ENCODE measurements at regions not wholly inside any gene's neighbourhood (a gene's known extent, or its start where the extent isn't known, plus 50 kb on each side); places are given as distances from the start of the nearest gene placed in this dataset.

DNA sequence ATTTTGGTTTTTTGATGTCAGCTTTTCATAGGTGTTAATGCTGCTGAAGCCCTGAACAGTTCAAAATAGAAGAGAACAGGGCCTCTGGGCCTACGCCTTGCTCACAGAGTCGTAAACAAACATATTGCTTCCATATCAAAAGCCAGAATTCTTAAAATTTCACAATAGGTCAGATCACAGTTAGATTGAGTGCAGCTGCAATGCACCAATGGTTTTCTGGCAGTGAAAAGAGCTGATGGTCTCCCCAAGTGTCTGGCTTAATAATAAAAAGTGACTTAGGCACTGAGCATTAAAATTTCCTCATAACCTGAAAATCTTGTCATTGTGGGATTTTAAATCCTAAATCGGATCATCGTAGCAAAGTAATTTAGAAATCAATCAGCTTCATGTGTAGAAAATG lies 493.0 kb downstream of the CAAP1 start:
- H3K4me3 ChIP-seq (ENCODE audit: low read depth, low read length), result no peak overlapping the region
- DNase-seq (ENCODE audit: low read depth), result no peak
- TF ChIP-seq, protein P1, sequence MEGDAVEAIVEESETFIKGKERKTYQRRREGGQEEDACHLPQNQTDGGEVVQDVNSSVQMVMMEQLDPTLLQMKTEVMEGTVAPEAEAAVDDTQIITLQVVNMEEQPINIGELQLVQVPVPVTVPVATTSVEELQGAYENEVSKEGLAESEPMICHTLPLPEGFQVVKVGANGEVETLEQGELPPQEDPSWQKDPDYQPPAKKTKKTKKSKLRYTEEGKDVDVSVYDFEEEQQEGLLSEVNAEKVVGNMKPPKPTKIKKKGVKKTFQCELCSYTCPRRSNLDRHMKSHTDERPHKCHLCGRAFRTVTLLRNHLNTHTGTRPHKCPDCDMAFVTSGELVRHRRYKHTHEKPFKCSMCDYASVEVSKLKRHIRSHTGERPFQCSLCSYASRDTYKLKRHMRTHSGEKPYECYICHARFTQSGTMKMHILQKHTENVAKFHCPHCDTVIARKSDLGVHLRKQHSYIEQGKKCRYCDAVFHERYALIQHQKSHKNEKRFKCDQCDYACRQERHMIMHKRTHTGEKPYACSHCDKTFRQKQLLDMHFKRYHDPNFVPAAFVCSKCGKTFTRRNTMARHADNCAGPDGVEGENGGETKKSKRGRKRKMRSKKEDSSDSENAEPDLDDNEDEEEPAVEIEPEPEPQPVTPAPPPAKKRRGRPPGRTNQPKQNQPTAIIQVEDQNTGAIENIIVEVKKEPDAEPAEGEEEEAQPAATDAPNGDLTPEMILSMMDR (IDR thresholded peaks at IDR 0.05; ENCODE audit: insufficient read depth, low read depth, low read length, missing control alignments), result no peak

DNA sequence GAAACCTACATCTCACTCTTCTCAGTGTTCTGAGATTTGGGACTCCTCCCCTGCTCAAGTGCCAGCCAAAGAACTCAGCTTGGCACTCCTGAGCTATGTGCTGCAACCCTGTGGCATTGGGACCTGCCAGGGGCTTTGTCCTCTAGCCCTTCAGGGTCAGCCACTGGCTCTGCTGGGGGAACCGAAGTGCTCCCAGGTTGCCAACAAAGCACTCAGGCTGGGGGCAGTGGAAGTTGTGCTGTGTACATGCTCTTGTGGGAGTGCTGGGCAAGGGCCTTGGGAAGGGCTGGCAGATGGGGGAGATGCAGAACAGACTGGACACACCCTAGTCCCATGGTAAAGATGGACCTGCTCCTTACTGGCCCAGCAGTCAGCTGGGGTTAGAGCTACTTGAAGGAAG lies 498.6 kb downstream of the CAAP1 start:
- no peak for DNase-seq (ENCODE audit: low read depth)
- no peak overlapping the region for H3K4me3 ChIP-seq (ENCODE audit: low read depth, low read length)
- TF ChIP-seq, protein P1 (IDR thresholded peaks at IDR 0.05; ENCODE audit: insufficient read depth, low read depth, low read length, missing control alignments), result no peak

DNA sequence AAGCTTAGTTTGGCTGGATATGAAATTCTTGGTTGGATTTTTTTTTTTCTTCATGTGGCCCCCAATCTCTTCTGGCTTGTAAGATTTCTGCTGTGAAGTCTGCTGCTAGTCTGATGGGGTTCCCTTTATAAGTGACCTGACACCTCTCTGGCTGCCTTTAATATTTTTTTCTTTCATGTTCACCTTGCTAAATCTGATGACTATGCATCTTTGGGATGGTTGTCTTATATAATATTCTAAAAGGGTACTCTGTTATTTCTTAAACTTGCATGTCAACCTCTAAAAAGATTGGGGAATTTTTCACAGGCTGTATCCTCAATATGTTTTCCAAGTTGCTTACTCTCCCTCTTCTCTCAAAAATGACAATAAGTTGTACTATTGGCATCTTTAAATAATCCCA lies 500.0 kb downstream of the CAAP1 start:
- no peak for DNase-seq (ENCODE audit: low read depth)
- TF ChIP-seq, protein P1 (IDR thresholded peaks at IDR 0.05; ENCODE audit: insufficient read depth, low read depth, low read length, missing control alignments), result no peak
- no peak overlapping the region for H3K4me3 ChIP-seq (ENCODE audit: low read depth, low read length)

DNA sequence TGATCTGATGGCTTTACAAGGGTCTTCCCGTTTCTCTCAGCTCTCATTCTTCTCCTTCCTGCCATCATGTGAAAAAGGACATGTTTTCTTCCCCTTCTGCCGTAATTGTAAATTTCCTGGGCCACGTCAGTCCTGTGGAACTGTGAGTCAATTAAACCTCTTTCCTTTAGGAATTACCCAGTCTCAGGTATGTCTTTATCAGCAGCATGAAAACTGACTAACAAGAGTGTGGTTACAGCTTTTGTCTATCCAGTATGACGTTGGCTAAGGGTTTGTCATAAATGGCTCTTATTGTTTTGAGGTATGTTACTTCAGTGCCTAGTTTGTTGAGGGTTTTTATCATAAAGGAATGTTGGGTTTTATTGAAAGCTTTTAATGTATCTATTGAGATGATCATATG lies 501.6 kb downstream of the CAAP1 start:
- no peak for DNase-seq (ENCODE audit: low read depth)
- TF ChIP-seq, protein P1 (IDR thresholded peaks at IDR 0.05; ENCODE audit: insufficient read depth, low read depth, low read length, missing control alignments), result no peak
- H3K4me3 ChIP-seq (ENCODE audit: low read depth, low read length), result no peak overlapping the region

DNA sequence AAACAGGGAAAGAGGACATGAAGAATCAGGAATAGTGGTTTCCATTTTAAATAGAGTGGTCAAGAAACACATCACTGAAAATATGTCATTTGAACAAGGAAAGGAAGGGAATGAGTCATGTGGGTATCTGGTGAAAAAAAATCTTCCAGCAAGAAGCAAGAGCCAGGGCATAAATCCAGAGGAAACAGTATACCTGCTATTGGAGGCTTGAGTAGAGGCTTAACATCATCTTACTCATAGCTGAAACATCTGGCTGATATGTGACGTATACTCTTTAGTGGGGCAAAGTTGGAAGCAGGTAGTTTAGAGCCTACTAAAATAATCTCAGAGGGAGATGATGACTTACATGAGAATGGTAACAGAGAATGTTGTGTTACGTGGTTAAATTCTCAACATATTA lies 517.2 kb downstream of the CAAP1 start:
- DNase-seq (ENCODE audit: low read depth), result no peak
- no peak overlapping the region for H3K4me3 ChIP-seq (ENCODE audit: low read depth, low read length)
- TF ChIP-seq, protein P1 (IDR thresholded peaks at IDR 0.05; ENCODE audit: insufficient read depth, low read depth, low read length, missing control alignments), result no peak

DNA sequence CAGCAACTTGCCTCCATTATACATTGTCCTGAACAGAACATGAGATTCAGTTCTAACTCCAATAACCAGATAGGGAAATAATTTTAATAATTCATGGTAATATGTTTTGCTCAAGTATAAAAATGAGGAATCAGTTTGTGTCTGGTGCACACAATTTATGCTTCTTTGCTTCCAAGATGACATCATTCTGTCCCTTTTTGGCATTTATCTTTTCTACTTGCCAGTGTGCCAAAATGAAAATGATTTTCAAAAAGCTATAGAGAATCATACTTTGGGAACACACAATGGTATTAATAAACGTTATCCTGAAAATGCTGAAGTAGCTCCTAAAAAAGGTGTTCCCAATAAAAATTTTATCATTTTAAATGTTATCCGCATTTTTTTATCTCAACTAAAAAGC lies 519.0 kb downstream of the CAAP1 start:
- H3K4me3 ChIP-seq (ENCODE audit: low read depth, low read length), result no peak overlapping the region
- no peak for DNase-seq (ENCODE audit: low read depth)
- TF ChIP-seq, protein P1 (IDR thresholded peaks at IDR 0.05; ENCODE audit: insufficient read depth, low read depth, low read length, missing control alignments), result no peak

DNA sequence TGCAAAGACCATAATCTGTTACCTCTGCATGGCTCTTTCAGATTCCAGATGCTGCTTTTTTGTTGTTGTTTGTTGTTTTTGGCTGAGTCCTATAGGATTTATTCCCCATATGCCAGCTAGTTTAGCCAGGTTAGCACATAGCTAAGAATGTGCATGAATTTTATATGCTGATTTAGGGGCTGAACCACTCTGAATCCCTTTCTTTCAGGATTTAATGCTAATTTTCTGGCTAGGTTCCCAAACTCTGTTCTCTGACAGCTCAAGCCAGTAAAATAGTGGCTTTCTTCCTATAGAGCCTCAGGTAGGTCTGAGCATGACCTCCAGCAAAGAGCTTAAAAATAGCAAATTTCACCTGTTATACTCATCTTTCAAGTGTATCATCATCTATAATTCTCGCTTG lies 521.4 kb downstream of the CAAP1 start:
- no peak for DNase-seq (ENCODE audit: low read depth)
- TF ChIP-seq, protein P1 (IDR thresholded peaks at IDR 0.05; ENCODE audit: insufficient read depth, low read depth, low read length, missing control alignments), result no peak
- H3K4me3 ChIP-seq (ENCODE audit: low read depth, low read length), result no peak overlapping the region

Measured in GM12865 (cell line).